ENCODE measurements at regions not wholly inside any gene's neighbourhood (a gene's known extent, or its start where the extent isn't known, plus 50 kb on each side); places are given as distances from the start of the nearest gene placed in this dataset.
A peak's percentile ranks its signal among the peaks of the same experiment; 100 is the strongest.

GRCh38 chr2:172232708-172233396, 130.2 kb upstream of the DLX2 start:
- Histone ChIP-seq H3K4me1 (replicated peaks in 1 of 4; ENCODE audit: control insufficient read depth in 3 of 4, insufficient read depth in 4 of 4, low read length in 3 of 4) (peaks cover 3 to 20% (median 16%) of the 10 kb centered on the region in 4 experiments; a peak in 6 of 7 replicates), H2BK120ac (replicated peaks; ENCODE audit: low read depth, low read length) (peak overlapping the region; percentile 18), H3K27ac (ENCODE audit: low read depth, low read length) (no peak overlapping the region), H3K36me3 (ENCODE audit: control insufficient read depth in 2 of 4, insufficient read depth in 4 of 4, low read length in 3 of 4) (no peaks in the 10 kb centered on the region), H4K91ac (replicated peaks; ENCODE audit: insufficient read length, low read length) (peak overlapping the region; percentile 18), H3K79me2 (ENCODE audit: control insufficient read depth in 1 of 2, insufficient read depth in 2 of 2, low read length in 2 of 2) (no peaks in the 10 kb centered on the region), H4K8ac (ENCODE audit: extremely low read depth, insufficient read depth, low read length) (no peak overlapping the region), H2BK12ac (ENCODE audit: low read depth, low read length) (peak overlapping the region; percentile 78; the same call in 1 of the 2 replicates), H3K4me3 (ENCODE audit: extremely low read depth in 1 of 4, insufficient read depth in 2 of 4, low read depth in 3 of 4, low read length in 4 of 4) (no peak overlapping the region), H3K18ac (ENCODE audit: extremely low read depth, low read length) (no peak overlapping the region), H3K23me2 (ENCODE audit: low read depth, low read length) (peaks cover 11% of the 10 kb centered on the region; the same call in 1 of the 2 replicates), H3K4ac (replicated peaks; ENCODE audit: insufficient read length, low read depth, low read length) (no peak overlapping the region), H3K79me1 (ENCODE audit: low read depth, low read length) (no peaks in the 10 kb centered on the region), H2AFZ (ENCODE audit: low read length) (no peak overlapping the region), H3K14ac (ENCODE audit: insufficient read length) (no peak overlapping the region), H3K56ac (replicated peaks; ENCODE audit: insufficient read length, low read depth, low read length) (no peak overlapping the region), H3K27me3 (replicated peaks in 1 of 4; ENCODE audit: control insufficient read depth in 3 of 4, extremely low read depth in 1 of 4, insufficient read depth in 3 of 4, low read length in 3 of 4) (peaks cover 0 to 28% (median 17%) of the 10 kb centered on the region in 4 experiments; a peak in 5 of 7 replicates), H2BK5ac (ENCODE audit: low read depth, low read length) (no peak overlapping the region), H2AK5ac (ENCODE audit: low read depth, low read length) (no peak overlapping the region), H3K9me3 (ENCODE audit: insufficient read depth in 2 of 2, low read depth in 1 of 2, low read length in 1 of 2) (no peaks in the 10 kb centered on the region), H2BK15ac (ENCODE audit: low read length) (no peak overlapping the region; the same call in 1 of the 2 replicates), H4K5ac (ENCODE audit: insufficient read length, low read depth, low read length) (no peak overlapping the region), H4K20me1 (replicated peaks in 1 of 2; ENCODE audit: control insufficient read depth in 1 of 2, insufficient read depth in 2 of 2, low read length in 2 of 2) (no peaks in the 10 kb centered on the region), H2BK20ac (ENCODE audit: low read length) (0 out of 2 replicates have a peak overlapping the region, but pooled peaks have one; percentile 19), H3K4me2 (ENCODE audit: insufficient read depth in 1 of 2, low read depth in 2 of 2, low read length in 2 of 2) (no peak overlapping the region), H3K23ac (ENCODE audit: insufficient read length) (no peak overlapping the region), H3K9ac (replicated peaks in 1 of 4; ENCODE audit: extremely low read depth in 1 of 4, low read depth in 3 of 4, low read length in 3 of 4) (no peak overlapping the region)
- ChIA-PET POLR2A (ENCODE audit: partially characterized antibody) (interaction anchor here (0.9 kb wide), 1 partner anchor 16 kb away, joined by 5 read pairs; no protein-coding TSS in a partner anchor), CTCF (ENCODE audit: partially characterized antibody) (interaction anchor here (0.6 to 2.0 kb wide), 7 partner anchors 11 to 229 kb away, joined by 3 to 12 read pairs (median 4); no protein-coding TSS in a partner anchor)
- 88% methylated on average over 9 of the region's 9 CpGs; no CpG with 5 or more reads in 1 of the 2 experiments for WGBS, 2 experiments (ENCODE audit: extremely low coverage in 1 of 2, insufficient coverage in 1 of 2, insufficient read length in 1 of 2, insufficient replicate concordance in 2 of 2, low coverage in 1 of 2, low lambda C conversion rate in 2 of 2, missing lambda C conversion rate in 1 of 2)
- FAIRE-seq, result no peak
- TF ChIP-seq, protein P1, sequence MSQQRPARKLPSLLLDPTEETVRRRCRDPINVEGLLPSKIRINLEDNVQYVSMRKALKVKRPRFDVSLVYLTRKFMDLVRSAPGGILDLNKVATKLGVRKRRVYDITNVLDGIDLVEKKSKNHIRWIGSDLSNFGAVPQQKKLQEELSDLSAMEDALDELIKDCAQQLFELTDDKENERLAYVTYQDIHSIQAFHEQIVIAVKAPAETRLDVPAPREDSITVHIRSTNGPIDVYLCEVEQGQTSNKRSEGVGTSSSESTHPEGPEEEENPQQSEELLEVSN (IDR thresholded peaks at IDR 0.05), result no peak
- TF ChIP-seq RFX5 (IDR thresholded peaks at IDR 0.05; ENCODE audit: borderline replicate concordance, low read depth, low read length), result no peak
- no peak for TF ChIP-seq GTF2F1 (IDR thresholded peaks at IDR 0.05; ENCODE audit: borderline replicate concordance, low read depth, low read length)
- no peak for DNase-seq (ENCODE audit: low read depth in 1 of 2, low spot score in 2 of 2)
